GM12891 (cell line): ENCODE measurements at regions not wholly inside any gene's neighbourhood (a gene's known extent, or its start where the extent isn't known, plus 50 kb on each side); places are given as distances from the start of the nearest gene placed in this dataset.

Experiments
- PAX5 ChIP-seq: IDR thresholded peaks from 2 replicates; pipeline ENCODE4 v1.6.1; 2011; ENCODE audit warnings: low read length, moderate library complexity, mild to moderate bottlenecking; ENCODE audit not compliant: insufficient read depth, severe bottlenecking
- POLR2A ChIP-seq: IDR thresholded peaks from 2 replicates; pipeline ENCODE4 v1.6.1; 2011; ENCODE audit warnings: low read depth, low read length, control low read depth
- POLR2AphosphoS5 ChIP-seq: IDR thresholded peaks from 2 replicates; pipeline ENCODE4 v1.6.1; 2011; ENCODE audit warnings: low read depth, low read length, control low read depth
- POU2F2 ChIP-seq: IDR thresholded peaks from 2 replicates; pipeline ENCODE4 v1.6.1; 2011; ENCODE audit warnings: low read depth, mild to moderate bottlenecking, control low read depth, low read length, moderate library complexity
- SPI1 ChIP-seq: IDR thresholded peaks from 2 replicates; pipeline ENCODE4 v1.6.1; 2011; ENCODE audit warnings: low read depth, low read length, control low read depth
- TAF1 ChIP-seq: IDR thresholded peaks from 2 replicates; pipeline ENCODE4 v1.6.1; 2011; ENCODE audit warnings: low read depth, low read length, control low read depth

DNA sequence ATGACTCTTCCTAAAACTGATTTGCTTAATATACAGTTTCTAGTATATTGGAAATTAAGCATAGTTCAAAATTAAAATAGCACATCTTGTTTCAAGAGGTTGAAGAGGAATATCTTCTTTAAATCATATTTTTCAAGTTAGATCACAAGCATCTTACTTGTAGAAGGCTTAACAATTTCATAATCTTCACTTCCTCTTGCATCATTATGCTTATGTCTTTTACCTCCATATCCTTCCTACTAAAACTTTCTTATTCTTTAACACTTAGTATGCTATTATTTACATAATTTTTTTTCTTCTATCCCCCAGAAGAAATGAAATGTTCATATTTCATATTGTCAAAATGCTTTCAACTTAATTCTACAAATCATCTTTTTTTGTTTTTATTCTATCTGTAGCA, 1354.9 kb upstream of the TMEFF2 start:
- TF ChIP-seq POLR2A (no peak), POLR2AphosphoS5 (no peak), SPI1 (no peak), TAF1 (no peak), PAX5 (no peak), POU2F2 (no peak)
